DND-41 (cell line): ENCODE measurements at regions not wholly inside any gene's neighbourhood (a gene's known extent, or its start where the extent isn't known, plus 50 kb on each side); places are given as distances from the start of the nearest gene placed in this dataset.

Experiments
- CTCF ChIP-seq: IDR thresholded peaks from 2 replicates; pipeline ENCODE4 v1.5.1; 2012; ENCODE audit warnings: borderline replicate concordance, low read length, moderate library complexity, mild to moderate bottlenecking; ENCODE audit not compliant: poor library complexity, severe bottlenecking; ENCODE audit errors: extremely low read depth
- EZH2 ChIP-seq: IDR thresholded peaks from 3 replicates; pipeline ENCODE4 v1.6.1; 2012; ENCODE audit warnings: borderline replicate concordance, low read depth, mild to moderate bottlenecking, moderate library complexity, low read length, inconsistent platforms; ENCODE audit not compliant: severe bottlenecking

DNA sequence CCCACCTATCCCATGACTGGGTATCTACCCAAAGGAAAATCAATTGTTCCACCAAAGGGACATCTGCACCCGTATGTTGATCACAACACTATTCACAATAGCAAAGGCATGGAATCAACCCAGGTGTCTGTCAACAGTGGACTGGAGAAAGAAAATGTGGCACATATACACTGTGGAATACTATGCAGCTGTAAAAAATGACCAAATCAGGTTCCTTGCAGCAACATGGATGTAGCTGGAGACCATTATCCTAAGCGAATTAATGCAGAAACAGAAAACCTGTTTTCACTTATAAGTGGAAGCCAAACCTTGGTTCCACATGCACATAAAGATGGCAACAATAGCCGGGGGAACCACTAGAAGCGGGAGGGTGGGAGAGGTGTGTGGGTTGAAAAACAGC is 228.6 kb downstream of the UQCRFS1 start:
- TF ChIP-seq CTCF (no peak), EZH2 (no peak)
